Upper lobe of left lung (tissue), 6 donors: ENCODE measurements at regions not wholly inside any gene's neighbourhood (a gene's known extent, or its start where the extent isn't known, plus 50 kb on each side); places are given as distances from the start of the nearest gene placed in this dataset.

ENCODE experiments used
- ATAC-seq, 2 donors: fragments of 200-7000 bp; cut with Tn5 transposase; one replicate each; pipeline ENCODE4 v1.9.1; 2022; ENCODE audit warnings: mild to moderate bottlenecking in 2 of 2, moderate library complexity in 2 of 2; ENCODE audit not compliant: low FRiP score in 2 of 2
- DNase-seq, 2 donors: peaks; one replicate each; pipeline ENCODE4 v3.0.0-alpha.2; 2019 to 2020
- H3K27ac ChIP-seq, 4 donors: fragments of 200-600 bp; sonication (generic); one replicate each; pipeline ENCODE4 v1.5.1; 2016 to 2019
- H3K27me3 ChIP-seq, 4 donors: fragments of 200-600 bp; sonication (generic); one replicate each; pipeline ENCODE4 v1.5.1; 2017 to 2019
- H3K36me3 ChIP-seq, 4 donors: fragments of 200-600 bp; sonication (generic); one replicate each; pipeline ENCODE4 v1.5.1; 2016 to 2019
- H3K4me1 ChIP-seq, 4 donors: fragments of 200-600 bp; sonication (generic); one replicate each; pipeline ENCODE4 v1.5.1; 2018 to 2019
- H3K4me3 ChIP-seq, 4 donors: fragments of 200-600 bp; sonication (generic); one replicate each; pipeline ENCODE4 v1.5.1; 2017 to 2019; ENCODE audit warnings: mild to moderate bottlenecking in 2 of 4, moderate library complexity in 1 of 4
- H3K9me3 ChIP-seq, 4 donors: fragments of 200-600 bp; sonication (generic); one replicate each; pipeline ENCODE4 v1.5.1; 2018 to 2019
- CTCF ChIP-seq, 6 experiments: fragments of 450-650 bp in 4 of 6; fragments of 200-600 bp in 2 of 6; sonication (generic) in 2 of 6; IDR thresholded peaks; one replicate each; pipeline ENCODE4 v1.5.1; 2016 to 2019; ENCODE audit warnings: antibody characterized with exemption in 6 of 6
- EP300 ChIP-seq, 4 donors: sonication (generic); formaldehyde crosslinking; IDR thresholded peaks; one replicate each; pipeline ENCODE4 v1.5.1; 2017; ENCODE audit warnings: antibody characterized with exemption in 4 of 4, control low read depth in 2 of 4
- POLR2A ChIP-seq, 4 donors: fragments of 450-650 bp; IDR thresholded peaks; one replicate each; pipeline ENCODE4 v1.5.1; 2016 to 2017; ENCODE audit warnings: antibody characterized with exemption in 4 of 4, mild to moderate bottlenecking in 2 of 4
- POLR2AphosphoS5 ChIP-seq, 2 donors: sonication (generic); formaldehyde crosslinking; IDR thresholded peaks; one replicate each; pipeline ENCODE4 v1.5.1; 2017; ENCODE audit warnings: antibody characterized with exemption in 2 of 2
- WGBS, 2 donors: methylation state at CpG; one replicate each; pipeline ENCODE4 v1.1.5; 2017 to 2018; 5-methylcytosine and 5-hydroxymethylcytosine counted together
- donor health status: DM: no; HTN: no; CAD: no; lungs with moderate emphysema.
- donor health status: DM: no; HTN: yes; CAD: no; lungs with severe emphysema.

GRCh38 chr1:112800289-112800688, 85.2 kb upstream of the PPM1J start:
- ATAC-seq (no peak), DNase-seq (no peak)
- no peaks in the 10 kb centered on the region for H3K9me3 ChIP-seq
- no peaks in the 10 kb centered on the region for H3K4me1 ChIP-seq
- no peak for TF ChIP-seq POLR2AphosphoS5 (IDR thresholded peaks at IDR 0.05)
- no peak for TF ChIP-seq CTCF (IDR thresholded peaks at IDR 0.05)
- no peak for TF ChIP-seq POLR2A (IDR thresholded peaks at IDR 0.05)
- no peak for TF ChIP-seq EP300 (IDR thresholded peaks at IDR 0.05)
- no peak overlapping the region for H3K27ac ChIP-seq
- no peak overlapping the region for H3K4me3 ChIP-seq
- H3K36me3 ChIP-seq = no peaks in the 10 kb centered on the region
- no peaks in the 10 kb centered on the region for H3K27me3 ChIP-seq
- WGBS, 2 donors = 60 to 67% methylated on average over 2 of the region's 2 CpGs

- Histone ChIP-seq H3K4me3 (no peak overlapping the region), H3K4me1 (no peaks in the 10 kb centered on the region), H3K36me3 (no peaks in the 10 kb centered on the region), H3K9me3 (no peaks in the 10 kb centered on the region), H3K27me3 (no peaks in the 10 kb centered on the region), H3K27ac (no peak overlapping the region)
- no peak for ATAC-seq
- WGBS, 2 donors = 69 to 87% methylated on average over 3 of the region's 3 CpGs
- no peak for TF ChIP-seq EP300 (IDR thresholded peaks at IDR 0.05)
- no peak for TF ChIP-seq CTCF (IDR thresholded peaks at IDR 0.05)
- no peak for TF ChIP-seq POLR2A (IDR thresholded peaks at IDR 0.05)
- no peak for TF ChIP-seq POLR2AphosphoS5 (IDR thresholded peaks at IDR 0.05)
- DNase-seq = no peak
These were observed 83.2 kb upstream of the PPM1J start for GRCh38 chr1:112798292-112798691.

GRCh38 chr1:112797224-112797623, 82.1 kb upstream of the PPM1J start:
- TF ChIP-seq POLR2AphosphoS5 (IDR thresholded peaks at IDR 0.05) (no peak), EP300 (IDR thresholded peaks at IDR 0.05) (no peak), POLR2A (IDR thresholded peaks at IDR 0.05) (no peak), CTCF (IDR thresholded peaks at IDR 0.05) (no peak)
- Histone ChIP-seq H3K27ac (no peak overlapping the region), H3K9me3 (no peaks in the 10 kb centered on the region), H3K36me3 (no peaks in the 10 kb centered on the region), H3K27me3 (no peaks in the 10 kb centered on the region), H3K4me1 (no peaks in the 10 kb centered on the region), H3K4me3 (no peak overlapping the region)
- 59 to 84% methylated on average over 2 of the region's 2 CpGs for WGBS, 2 donors
- DNase-seq (no peak), ATAC-seq (no peak)

- no peak overlapping the region for H3K4me3 ChIP-seq
These were observed 79.6 kb upstream of the PPM1J start for GRCh38 chr1:112794654-112795239.

More at GRCh38 chr1:112794654-112795239, 79.6 kb upstream of the PPM1J start:
- Histone ChIP-seq H3K9me3 (no peaks in the 10 kb centered on the region), H3K36me3 (no peaks in the 10 kb centered on the region), H3K27ac (no peak overlapping the region), H3K27me3 (no peaks in the 10 kb centered on the region), H3K4me1 (no peaks in the 10 kb centered on the region)
- TF ChIP-seq POLR2A (IDR thresholded peaks at IDR 0.05) (no peak), EP300 (IDR thresholded peaks at IDR 0.05) (no peak), CTCF (IDR thresholded peaks at IDR 0.05) (no peak), POLR2AphosphoS5 (IDR thresholded peaks at IDR 0.05) (no peak)
- WGBS, 2 donors = 77 to 78% methylated on average over 4 of the region's 4 CpGs
- no peak for ATAC-seq
- DNase-seq = no peak
